Spinal cord (tissue), 9 donors: ENCODE measurements at regions not wholly inside any gene's neighbourhood (a gene's known extent, or its start where the extent isn't known, plus 50 kb on each side); places are given as distances from the start of the nearest gene placed in this dataset.

ENCODE experiments used
- DNase-seq, 6 donors: peaks; one replicate each; pipeline versions ENCODE4 v3.0.0 to v3.0.0-alpha.2; 2013 to 2015; ENCODE audit warnings: low spot score in 6 of 6, low read depth in 4 of 6
- H3K27ac ChIP-seq: one replicate; pipeline ENCODE4 v1.5.1; 2013; ENCODE audit warnings: low read depth, low read length, control low read depth
- H3K27me3 ChIP-seq: one replicate; pipeline ENCODE4 v1.6.1; 2013; ENCODE audit warnings: low read length; ENCODE audit not compliant: control insufficient read depth, insufficient read depth
- H3K36me3 ChIP-seq: one replicate; pipeline ENCODE4 v1.6.1; 2013; ENCODE audit warnings: low read length; ENCODE audit not compliant: control insufficient read depth, insufficient read depth
- H3K4me1 ChIP-seq: one replicate; pipeline ENCODE4 v1.6.1; 2013; ENCODE audit warnings: low read length; ENCODE audit not compliant: control insufficient read depth, insufficient read depth
- H3K4me3 ChIP-seq: one replicate; pipeline ENCODE4 v1.5.1; 2013; ENCODE audit warnings: low read depth, low read length, control low read depth
- H3K9me3 ChIP-seq: one replicate; pipeline ENCODE4 v1.6.1; 2013; ENCODE audit warnings: low read length; ENCODE audit not compliant: control insufficient read depth, insufficient read depth
- WGBS: methylation state at CpG from one replicate; pipeline ENCODE4 v1.1.5; 2013; ENCODE audit warnings: missing lambda C conversion rate; ENCODE audit not compliant: insufficient coverage; 5-methylcytosine and 5-hydroxymethylcytosine counted together
- donor health status: healthy.

DNA sequence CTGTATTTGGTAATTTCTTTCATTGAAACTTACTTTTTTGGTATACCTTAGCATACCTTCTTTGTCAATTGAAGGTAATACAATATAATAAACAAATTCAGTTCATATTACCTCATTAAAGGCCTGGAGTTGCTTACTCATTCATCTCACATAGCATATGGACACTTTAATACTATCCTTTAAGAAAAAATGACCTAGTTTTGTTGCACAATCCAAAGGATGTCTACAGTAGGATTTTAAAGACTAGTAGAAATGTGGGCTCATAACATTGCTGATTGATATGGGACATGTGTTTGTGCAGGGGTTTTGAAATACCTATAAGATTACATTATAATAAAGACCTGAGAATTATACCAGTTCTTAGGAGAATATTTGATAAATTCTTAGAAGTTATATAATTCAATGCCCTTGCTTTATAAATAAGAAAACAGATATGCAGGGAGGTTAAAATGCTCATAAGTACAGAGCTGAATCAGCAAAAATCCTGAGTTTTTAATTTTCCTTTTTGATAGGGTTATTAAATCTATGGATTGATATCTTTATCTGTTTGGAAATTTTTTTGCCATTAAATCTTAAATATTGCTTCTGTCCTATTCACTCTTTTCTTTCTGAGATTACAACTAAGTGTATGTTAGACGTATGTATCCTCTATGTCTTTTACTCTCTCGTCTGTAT is 352.1 kb downstream of the ATP23 start:
- Histone ChIP-seq H3K4me1 (no peaks in the 10 kb centered on the region), H3K4me3 (no peak overlapping the region), H3K27ac (no peak overlapping the region), H3K36me3 (no peaks in the 10 kb centered on the region), H3K9me3 (no peaks in the 10 kb centered on the region), H3K27me3 (no peaks in the 10 kb centered on the region)
- no CpG with 5 or more reads among the region's 2 CpGs for WGBS
- no peak for DNase-seq

DNA sequence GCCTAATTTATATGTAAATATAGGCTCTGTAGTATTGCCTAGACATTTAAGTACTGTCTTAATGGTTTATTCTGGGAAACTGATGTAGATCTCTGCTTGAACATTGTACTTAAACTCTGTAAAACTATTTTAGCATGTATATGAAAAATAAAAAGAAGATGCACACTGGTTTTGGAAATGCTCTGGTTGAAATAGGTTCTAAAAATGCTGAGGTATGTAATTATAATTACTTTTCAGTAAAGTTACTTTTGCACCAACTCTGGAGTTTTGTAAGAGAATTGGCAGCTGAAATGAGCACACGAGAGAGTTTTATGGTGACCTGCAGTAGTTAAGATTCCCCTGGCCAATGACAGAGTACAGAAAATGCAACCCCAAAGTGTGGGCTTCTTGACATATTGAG is 353.9 kb downstream of the ATP23 start:
- H3K4me3 ChIP-seq, result no peak overlapping the region
- no peak overlapping the region for H3K27ac ChIP-seq
- no peaks in the 10 kb centered on the region for H3K36me3 ChIP-seq
- H3K9me3 ChIP-seq, result no peaks in the 10 kb centered on the region
- no peak for DNase-seq
- no peaks in the 10 kb centered on the region for H3K27me3 ChIP-seq
- H3K4me1 ChIP-seq, result no peaks in the 10 kb centered on the region
- 50% methylated on average over 1 of the region's 1 CpG for WGBS

DNA sequence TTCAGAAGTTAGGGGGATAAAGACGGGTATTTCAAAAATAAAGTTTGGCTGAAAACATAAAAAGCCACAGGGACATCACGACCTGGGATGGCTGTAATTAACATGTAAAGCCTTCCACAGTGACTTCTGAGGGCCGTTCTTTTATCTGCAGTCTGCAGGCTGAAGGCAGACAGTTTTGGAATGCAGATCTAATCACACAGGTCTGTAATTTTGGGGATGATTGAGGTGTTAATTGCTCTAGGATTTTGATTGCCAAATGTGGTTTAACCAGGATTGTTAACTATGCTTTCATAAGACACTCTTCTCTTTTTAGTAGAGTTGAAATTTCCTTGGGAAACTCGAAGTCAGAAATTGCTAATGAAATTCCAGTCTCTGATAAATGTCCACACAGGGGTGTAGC is 355.5 kb downstream of the ATP23 start:
- Histone ChIP-seq H3K4me1 (no peaks in the 10 kb centered on the region), H3K27me3 (no peaks in the 10 kb centered on the region), H3K9me3 (no peaks in the 10 kb centered on the region), H3K4me3 (no peak overlapping the region), H3K27ac (no peak overlapping the region), H3K36me3 (no peaks in the 10 kb centered on the region)
- no peak for DNase-seq
- WGBS, result 46% methylated on average over 2 of the region's 4 CpGs

DNA sequence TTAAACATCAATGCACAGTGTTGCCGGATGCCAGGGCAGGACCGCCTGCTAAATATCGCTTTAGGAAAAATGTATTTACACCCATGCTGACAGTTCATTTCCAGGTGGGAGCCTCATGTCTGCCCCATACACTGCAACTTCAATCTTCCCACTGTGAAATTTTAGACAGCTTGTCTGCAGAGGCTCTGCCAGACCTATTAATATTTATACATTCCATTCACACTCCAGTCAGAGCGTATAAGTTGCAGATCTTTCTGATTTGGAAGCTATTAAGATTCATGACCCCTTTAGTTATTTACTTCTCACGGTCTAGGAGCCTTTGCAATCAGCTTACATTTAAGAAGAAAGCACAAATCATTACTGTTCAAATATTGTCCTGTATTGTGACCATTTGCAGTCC is 357.4 kb downstream of the ATP23 start:
- no peaks in the 10 kb centered on the region for H3K36me3 ChIP-seq
- WGBS, result 73% methylated on average over 3 of the region's 5 CpGs
- no peaks in the 10 kb centered on the region for H3K9me3 ChIP-seq
- H3K27me3 ChIP-seq, result no peaks in the 10 kb centered on the region
- DNase-seq, result peak in 2 of 6 donors; percentile 14 to 37
- no peaks in the 10 kb centered on the region for H3K4me1 ChIP-seq
- no peak overlapping the region for H3K4me3 ChIP-seq
- no peak overlapping the region for H3K27ac ChIP-seq

- no peak overlapping the region for H3K4me3 ChIP-seq
- no peaks in the 10 kb centered on the region for H3K27me3 ChIP-seq
- DNase-seq, result no peak
- H3K4me1 ChIP-seq, result no peaks in the 10 kb centered on the region
- H3K9me3 ChIP-seq, result no peaks in the 10 kb centered on the region
- no peaks in the 10 kb centered on the region for H3K36me3 ChIP-seq
- H3K27ac ChIP-seq, result no peak overlapping the region
These were observed 358.0 kb downstream of the ATP23 start for GRCh38 chr12:58299371-58299770.

DNA sequence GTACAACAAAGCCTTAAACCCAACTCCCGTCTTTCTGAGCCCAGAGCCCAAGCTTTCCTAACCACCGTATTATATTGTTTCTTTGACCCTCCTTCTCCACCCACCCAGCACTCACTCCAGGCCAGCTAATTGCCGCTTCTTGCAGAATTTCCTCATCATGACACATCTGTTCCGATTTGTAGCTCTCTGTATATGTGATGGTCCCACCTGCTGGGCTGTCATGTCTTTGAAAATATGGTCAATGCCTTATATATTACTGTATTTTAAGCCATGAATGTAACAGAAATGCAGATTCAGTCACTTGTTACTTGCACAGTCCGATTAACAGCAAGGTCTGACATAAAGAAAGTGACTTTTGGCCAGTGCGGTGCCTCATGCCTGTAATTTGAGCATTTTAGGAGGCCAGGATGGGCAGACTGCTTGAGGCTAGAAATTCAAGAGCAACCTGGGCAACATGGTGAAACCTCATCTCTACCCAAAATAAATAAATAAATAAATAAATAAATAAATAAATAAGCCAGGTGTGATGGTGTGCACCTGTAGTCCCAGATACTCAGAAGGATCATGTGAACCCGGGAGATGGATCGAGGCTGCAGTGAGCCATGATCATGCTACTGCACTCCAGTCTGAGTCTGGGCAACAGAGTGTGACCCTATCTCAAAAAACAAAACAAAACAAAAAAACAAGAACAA is 359.8 kb downstream of the ATP23 start:
- no peak for DNase-seq
- H3K4me3 ChIP-seq, result no peak overlapping the region
- no peaks in the 10 kb centered on the region for H3K9me3 ChIP-seq
- no peak overlapping the region for H3K27ac ChIP-seq
- no peaks in the 10 kb centered on the region for H3K36me3 ChIP-seq
- 93% methylated on average over 3 of the region's 8 CpGs for WGBS
- H3K4me1 ChIP-seq, result no peaks in the 10 kb centered on the region
- H3K27me3 ChIP-seq, result no peaks in the 10 kb centered on the region

GRCh38 chr12:58301730-58302122 is 360.4 kb downstream of the ATP23 start:
- H3K4me3 ChIP-seq, result no peak overlapping the region
- no peaks in the 10 kb centered on the region for H3K9me3 ChIP-seq
- WGBS, result 71% methylated on average over 4 of the region's 4 CpGs
- H3K27me3 ChIP-seq, result no peaks in the 10 kb centered on the region
- DNase-seq, result no peak
- no peak overlapping the region for H3K27ac ChIP-seq
- no peaks in the 10 kb centered on the region for H3K36me3 ChIP-seq
- no peaks in the 10 kb centered on the region for H3K4me1 ChIP-seq

DNA sequence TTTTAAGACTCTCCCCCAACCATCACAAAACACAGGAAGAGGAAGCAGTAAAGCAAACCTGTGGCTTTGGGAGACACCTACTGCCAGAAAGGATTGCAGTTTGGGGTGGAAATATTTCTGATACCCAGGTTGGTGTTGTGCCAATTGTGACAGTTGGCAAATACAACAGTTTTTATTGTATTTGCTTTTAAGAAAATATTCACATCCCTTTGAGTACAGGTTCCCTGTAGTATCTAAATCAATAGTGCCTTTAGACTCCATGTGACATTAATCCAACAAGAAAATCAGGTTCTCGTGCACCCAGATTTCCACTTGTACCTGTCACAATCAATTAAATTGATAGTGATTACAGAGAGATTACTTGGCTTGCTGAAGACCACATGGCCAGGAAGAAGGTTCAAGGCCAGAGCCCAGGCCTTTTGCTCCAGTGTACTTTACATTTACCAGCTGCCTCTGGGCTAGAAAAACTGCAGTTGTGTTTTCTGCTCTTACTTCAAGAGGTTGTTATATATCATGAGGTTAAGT is 361.2 kb downstream of the ATP23 start:
- no CpG with 5 or more reads among the region's 1 CpG for WGBS
- Histone ChIP-seq H3K9me3 (no peaks in the 10 kb centered on the region), H3K27me3 (no peaks in the 10 kb centered on the region), H3K4me1 (no peaks in the 10 kb centered on the region), H3K27ac (no peak overlapping the region), H3K4me3 (no peak overlapping the region), H3K36me3 (no peaks in the 10 kb centered on the region)
- no peak for DNase-seq

DNA sequence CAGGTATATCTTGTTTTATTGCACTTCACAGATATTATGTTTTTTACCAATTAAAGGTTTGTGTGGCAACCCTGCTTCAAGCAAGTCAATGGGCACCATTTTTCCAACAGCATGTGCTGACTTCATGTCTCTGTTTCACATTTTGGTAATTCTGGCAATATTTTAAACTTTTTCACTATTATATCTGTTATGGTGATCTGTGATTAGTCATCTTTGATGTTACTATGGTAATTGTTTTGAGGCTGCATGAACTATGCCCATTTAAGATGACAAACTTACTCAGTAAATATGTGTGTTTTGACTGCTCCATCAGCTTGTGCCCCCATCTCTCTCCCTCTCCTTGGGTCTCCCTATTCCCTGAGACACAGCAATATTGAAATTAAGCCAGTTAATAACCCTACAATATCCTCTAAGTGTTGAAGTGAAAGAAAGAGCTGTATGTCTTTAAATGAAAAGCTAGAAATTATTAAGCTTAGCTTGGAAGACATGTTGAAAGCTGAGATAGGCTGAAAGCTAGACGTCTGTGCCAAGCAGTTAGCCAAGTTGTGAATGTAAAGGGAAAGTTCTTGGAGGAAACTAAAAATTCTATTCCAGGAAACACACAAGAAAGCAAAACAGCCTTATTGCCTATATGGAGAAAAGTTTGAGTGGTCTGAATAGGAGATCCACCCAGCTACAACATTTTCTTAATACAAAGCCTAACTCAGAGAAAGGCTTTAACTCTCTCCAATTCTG is 365.1 kb downstream of the ATP23 start:
- Histone ChIP-seq H3K4me1 (no peaks in the 10 kb centered on the region), H3K27me3 (no peaks in the 10 kb centered on the region), H3K9me3 (no peaks in the 10 kb centered on the region), H3K4me3 (no peak overlapping the region), H3K27ac (no peak overlapping the region), H3K36me3 (no peaks in the 10 kb centered on the region)
- no CpG with 5 or more reads among the region's 1 CpG for WGBS
- peak in 1 of 6 donors; percentile 30 for DNase-seq
